Neural cell (in vitro differentiated cells): ENCODE measurements at regions not wholly inside any gene's neighbourhood (a gene's known extent, or its start where the extent isn't known, plus 50 kb on each side); places are given as distances from the start of the nearest gene placed in this dataset.

Experiments
- H2AFZ ChIP-seq: fragments of 200-600, 300-800 bp; sonication (generic), shearing (Covaris generic); 2 replicates; pipeline ENCODE4 v1.6.0; 2014; ENCODE audit warnings: low read depth, mild to moderate bottlenecking, antibody characterized with exemption, low read length, moderate library complexity
- H3F3A ChIP-seq: fragments of 200-600 bp; shearing (Covaris generic); 2 replicates; pipeline ENCODE4 v1.6.1; 2016; ENCODE audit warnings: mild to moderate bottlenecking, moderate library complexity, mixed read lengths, antibody characterized with exemption, low read length; ENCODE audit not compliant: insufficient read depth, poor library complexity, severe bottlenecking
- H3K27ac ChIP-seq: fragments of 200-600, 300-800 bp; sonication (generic), shearing (Covaris generic); 2 replicates; pipeline ENCODE4 v1.5.1; 2014; ENCODE audit warnings: mild to moderate bottlenecking, low read length, moderate library complexity
- H3K27me3 ChIP-seq: fragments of 300-800, 200-600 bp; sonication (generic), shearing (Covaris generic); 2 replicates; pipeline ENCODE4 v1.6.0; 2014; ENCODE audit warnings: mild to moderate bottlenecking, low read depth, low read length, moderate library complexity; ENCODE audit not compliant: insufficient read depth
- H3K36me3 ChIP-seq: fragments of 300-800, 200-600 bp; sonication (generic), shearing (Covaris generic); 2 replicates; pipeline ENCODE4 v1.5.1; 2014; ENCODE audit warnings: mild to moderate bottlenecking, antibody characterized with exemption, low read length, moderate library complexity; ENCODE audit not compliant: insufficient read depth
- H3K4me2 ChIP-seq: fragments of 300-800, 200-600 bp; sonication (generic), shearing (Covaris generic); 2 replicates; pipeline ENCODE4 v1.6.0; 2014; ENCODE audit warnings: mild to moderate bottlenecking, low read length
- H3K4me3 ChIP-seq: fragments of 300-800, 200-600 bp; sonication (generic), shearing (Covaris generic); 2 replicates; pipeline ENCODE4 v1.5.1; 2014; ENCODE audit warnings: mild to moderate bottlenecking, low read length, moderate library complexity
- H3K79me2 ChIP-seq: fragments of 200-600 bp; shearing (Covaris generic); replicated peaks from 2 replicates; pipeline ENCODE4 v1.6.0; 2014; ENCODE audit warnings: mild to moderate bottlenecking, low read length, moderate library complexity; ENCODE audit not compliant: insufficient read depth
- H3K9ac ChIP-seq: fragments of 300-800, 200-600 bp; sonication (generic), shearing (Covaris generic); 2 replicates; pipeline ENCODE4 v1.6.1; 2016; ENCODE audit warnings: mild to moderate bottlenecking, low read length, mixed read lengths
- H3K9me2 ChIP-seq: fragments of 200-600 bp; shearing (Covaris generic); 2 replicates; pipeline ENCODE4 v1.6.1; 2016; ENCODE audit warnings: mild to moderate bottlenecking, low read length, mixed read lengths; ENCODE audit not compliant: insufficient read depth
- H3K9me3 ChIP-seq: fragments of 200-600, 300-800 bp; sonication (generic), shearing (Covaris generic); 2 replicates; pipeline ENCODE4 v1.6.1; 2016; ENCODE audit warnings: mild to moderate bottlenecking, mixed run types, low read length, moderate library complexity, mixed read lengths
- H4K20me1 ChIP-seq: fragments of 200-600 bp; shearing (Covaris generic); 2 replicates; pipeline ENCODE4 v1.6.1; 2016; ENCODE audit warnings: mild to moderate bottlenecking, mixed run types; ENCODE audit not compliant: insufficient read depth
- EP300 ChIP-seq: fragments of 450-650 bp; conservative IDR thresholded peaks from 2 replicates; pipeline ENCODE4 v1.6.1; 2014; ENCODE audit warnings: antibody characterized with exemption, mild to moderate bottlenecking, moderate library complexity; ENCODE audit not compliant: poor library complexity, severe bottlenecking
- EZH2 ChIP-seq: fragments of 200-600, 300-800 bp; shearing (Covaris generic), sonication (generic); IDR thresholded peaks from 2 replicates; pipeline ENCODE4 v1.6.1; 2014; ENCODE audit warnings: antibody characterized with exemption, low read length, borderline replicate concordance, mild to moderate bottlenecking; ENCODE audit not compliant: insufficient read depth, poor library complexity, severe bottlenecking
- MXI1 ChIP-seq: fragments of 450-650 bp; conservative IDR thresholded peaks from 2 replicates; pipeline ENCODE4 v1.6.1; 2014; ENCODE audit warnings: antibody characterized with exemption, mild to moderate bottlenecking; ENCODE audit not compliant: poor library complexity, severe bottlenecking
- POLR2AphosphoS5 ChIP-seq: IDR thresholded peaks from 2 replicates; pipeline ENCODE4 v1.6.1; 2012
- RAD21 ChIP-seq: fragments of 450-650 bp; conservative IDR thresholded peaks from 2 replicates; pipeline ENCODE4 v1.6.1; 2014; ENCODE audit warnings: antibody characterized with exemption, mild to moderate bottlenecking, moderate library complexity
- SMC3 ChIP-seq: fragments of 450-650 bp; conservative IDR thresholded peaks from 2 replicates; pipeline ENCODE4 v1.6.1; 2014; ENCODE audit warnings: antibody characterized with exemption, mild to moderate bottlenecking, moderate library complexity; ENCODE audit not compliant: poor library complexity
- TAF1 ChIP-seq: IDR thresholded peaks from 2 replicates; pipeline ENCODE4 v1.6.1; 2012; ENCODE audit warnings: low read depth
- TF ChIP-seq, protein P1 (sequence below): fragments of 450-650 bp; IDR thresholded peaks from 2 replicates; pipeline ENCODE4 v1.5.1; 2014; ENCODE audit warnings: antibody characterized with exemption, mild to moderate bottlenecking, moderate library complexity; ENCODE audit not compliant: poor library complexity, severe bottlenecking
- TF ChIP-seq, protein P2 (sequence below): IDR thresholded peaks from 2 replicates; pipeline ENCODE4 v1.6.1; 2012; ENCODE audit warnings: borderline replicate concordance

DNA sequence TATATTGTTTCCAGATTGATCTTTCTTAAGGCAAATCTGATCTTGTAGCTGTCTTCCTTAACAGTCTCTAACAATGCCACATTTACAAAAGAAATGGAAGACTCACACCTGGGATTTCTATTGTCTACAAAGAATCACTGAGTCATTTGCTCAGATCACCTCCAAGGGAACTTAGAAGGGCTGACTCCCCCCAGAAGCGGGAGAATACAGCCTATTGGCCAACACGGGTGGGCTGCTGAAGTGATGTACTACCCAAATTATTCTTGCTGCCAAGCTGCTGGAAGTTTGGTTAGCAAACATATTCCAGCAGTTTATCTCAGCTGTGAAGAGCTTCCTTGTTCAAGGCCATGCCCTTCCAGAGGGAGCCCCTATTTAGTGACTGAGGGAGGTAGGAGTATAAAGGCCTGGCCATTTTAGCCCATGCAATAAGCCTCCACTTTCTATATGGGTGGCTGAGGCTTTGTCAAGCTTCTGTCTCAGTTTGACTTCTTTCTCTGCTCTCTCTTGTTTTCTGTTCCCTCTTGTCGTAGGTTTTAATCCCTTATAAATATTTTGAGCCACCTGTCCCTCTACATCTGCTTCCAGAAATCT lies 379.4 kb downstream of the PRR16 start:
- Histone ChIP-seq H3K9me3 (no peaks in the 10 kb centered on the region), H3K4me2 (no peak overlapping the region), H2AFZ (no peak overlapping the region), H3K4me3 (no peak overlapping the region), H3K36me3 (no peaks in the 10 kb centered on the region), H3K27me3 (no peaks in the 10 kb centered on the region), H3K9ac (no peak overlapping the region), H3K27ac (no peak overlapping the region), H3K9me2 (no peaks in the 10 kb centered on the region), H3K79me2 (no peaks in the 10 kb centered on the region), H4K20me1 (no peaks in the 10 kb centered on the region), H3F3A (no peaks in the 10 kb centered on the region)
- no peak for TF ChIP-seq MXI1
- TF ChIP-seq POLR2AphosphoS5: no peak
- TF ChIP-seq SMC3: no peak
- no peak for TF ChIP-seq TAF1
- TF ChIP-seq, protein P1, sequence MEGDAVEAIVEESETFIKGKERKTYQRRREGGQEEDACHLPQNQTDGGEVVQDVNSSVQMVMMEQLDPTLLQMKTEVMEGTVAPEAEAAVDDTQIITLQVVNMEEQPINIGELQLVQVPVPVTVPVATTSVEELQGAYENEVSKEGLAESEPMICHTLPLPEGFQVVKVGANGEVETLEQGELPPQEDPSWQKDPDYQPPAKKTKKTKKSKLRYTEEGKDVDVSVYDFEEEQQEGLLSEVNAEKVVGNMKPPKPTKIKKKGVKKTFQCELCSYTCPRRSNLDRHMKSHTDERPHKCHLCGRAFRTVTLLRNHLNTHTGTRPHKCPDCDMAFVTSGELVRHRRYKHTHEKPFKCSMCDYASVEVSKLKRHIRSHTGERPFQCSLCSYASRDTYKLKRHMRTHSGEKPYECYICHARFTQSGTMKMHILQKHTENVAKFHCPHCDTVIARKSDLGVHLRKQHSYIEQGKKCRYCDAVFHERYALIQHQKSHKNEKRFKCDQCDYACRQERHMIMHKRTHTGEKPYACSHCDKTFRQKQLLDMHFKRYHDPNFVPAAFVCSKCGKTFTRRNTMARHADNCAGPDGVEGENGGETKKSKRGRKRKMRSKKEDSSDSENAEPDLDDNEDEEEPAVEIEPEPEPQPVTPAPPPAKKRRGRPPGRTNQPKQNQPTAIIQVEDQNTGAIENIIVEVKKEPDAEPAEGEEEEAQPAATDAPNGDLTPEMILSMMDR: no peak
- TF ChIP-seq EP300: no peak
- no peak for TF ChIP-seq RAD21
- TF ChIP-seq, protein P2, sequence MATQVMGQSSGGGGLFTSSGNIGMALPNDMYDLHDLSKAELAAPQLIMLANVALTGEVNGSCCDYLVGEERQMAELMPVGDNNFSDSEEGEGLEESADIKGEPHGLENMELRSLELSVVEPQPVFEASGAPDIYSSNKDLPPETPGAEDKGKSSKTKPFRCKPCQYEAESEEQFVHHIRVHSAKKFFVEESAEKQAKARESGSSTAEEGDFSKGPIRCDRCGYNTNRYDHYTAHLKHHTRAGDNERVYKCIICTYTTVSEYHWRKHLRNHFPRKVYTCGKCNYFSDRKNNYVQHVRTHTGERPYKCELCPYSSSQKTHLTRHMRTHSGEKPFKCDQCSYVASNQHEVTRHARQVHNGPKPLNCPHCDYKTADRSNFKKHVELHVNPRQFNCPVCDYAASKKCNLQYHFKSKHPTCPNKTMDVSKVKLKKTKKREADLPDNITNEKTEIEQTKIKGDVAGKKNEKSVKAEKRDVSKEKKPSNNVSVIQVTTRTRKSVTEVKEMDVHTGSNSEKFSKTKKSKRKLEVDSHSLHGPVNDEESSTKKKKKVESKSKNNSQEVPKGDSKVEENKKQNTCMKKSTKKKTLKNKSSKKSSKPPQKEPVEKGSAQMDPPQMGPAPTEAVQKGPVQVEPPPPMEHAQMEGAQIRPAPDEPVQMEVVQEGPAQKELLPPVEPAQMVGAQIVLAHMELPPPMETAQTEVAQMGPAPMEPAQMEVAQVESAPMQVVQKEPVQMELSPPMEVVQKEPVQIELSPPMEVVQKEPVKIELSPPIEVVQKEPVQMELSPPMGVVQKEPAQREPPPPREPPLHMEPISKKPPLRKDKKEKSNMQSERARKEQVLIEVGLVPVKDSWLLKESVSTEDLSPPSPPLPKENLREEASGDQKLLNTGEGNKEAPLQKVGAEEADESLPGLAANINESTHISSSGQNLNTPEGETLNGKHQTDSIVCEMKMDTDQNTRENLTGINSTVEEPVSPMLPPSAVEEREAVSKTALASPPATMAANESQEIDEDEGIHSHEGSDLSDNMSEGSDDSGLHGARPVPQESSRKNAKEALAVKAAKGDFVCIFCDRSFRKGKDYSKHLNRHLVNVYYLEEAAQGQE: no peak
- no peak for TF ChIP-seq EZH2

DNA sequence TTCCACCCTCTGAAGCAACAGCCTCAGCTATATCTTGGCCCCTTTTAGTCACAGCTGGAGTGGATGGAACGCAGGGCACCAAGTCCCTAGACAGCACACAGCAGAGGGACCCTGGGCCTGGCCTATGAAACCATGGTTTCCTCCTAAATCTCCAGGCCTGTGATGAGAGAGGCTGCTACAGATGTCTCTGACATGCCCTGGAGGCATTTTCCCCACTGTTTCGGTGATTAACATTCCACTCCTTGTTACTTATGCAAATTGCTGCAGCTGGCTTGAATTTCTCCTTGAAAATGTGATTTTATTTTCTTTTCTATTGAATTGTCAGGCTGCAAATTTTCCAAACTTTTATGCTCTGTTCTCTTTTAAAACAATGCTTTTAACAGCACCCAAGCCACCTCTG lies 384.8 kb downstream of the PRR16 start:
- Histone ChIP-seq H2AFZ (no peak overlapping the region), H3K27me3 (no peaks in the 10 kb centered on the region), H3K4me3 (no peak overlapping the region), H3K27ac (no peak overlapping the region), H3K9ac (no peak overlapping the region), H3K36me3 (no peaks in the 10 kb centered on the region), H4K20me1 (no peaks in the 10 kb centered on the region), H3F3A (no peaks in the 10 kb centered on the region), H3K4me2 (no peak overlapping the region), H3K79me2 (no peaks in the 10 kb centered on the region), H3K9me2 (no peaks in the 10 kb centered on the region), H3K9me3 (no peaks in the 10 kb centered on the region)
- TF ChIP-seq, protein P1: no peak
- TF ChIP-seq POLR2AphosphoS5 (no peak), MXI1 (no peak), RAD21 (no peak), SMC3 (no peak), EP300 (no peak), EZH2 (no peak), TAF1 (no peak)
- TF ChIP-seq, protein P2: no peak
